ENCODE measurements at regions not wholly inside any gene's neighbourhood (a gene's known extent, or its start where the extent isn't known, plus 50 kb on each side); places are given as distances from the start of the nearest gene placed in this dataset.
"Not testable (repeated sequence)": the region's sequence is repeated elsewhere in the genome, so short reads cannot be mapped to it uniquely, and the experiment has no call there.

DNA sequence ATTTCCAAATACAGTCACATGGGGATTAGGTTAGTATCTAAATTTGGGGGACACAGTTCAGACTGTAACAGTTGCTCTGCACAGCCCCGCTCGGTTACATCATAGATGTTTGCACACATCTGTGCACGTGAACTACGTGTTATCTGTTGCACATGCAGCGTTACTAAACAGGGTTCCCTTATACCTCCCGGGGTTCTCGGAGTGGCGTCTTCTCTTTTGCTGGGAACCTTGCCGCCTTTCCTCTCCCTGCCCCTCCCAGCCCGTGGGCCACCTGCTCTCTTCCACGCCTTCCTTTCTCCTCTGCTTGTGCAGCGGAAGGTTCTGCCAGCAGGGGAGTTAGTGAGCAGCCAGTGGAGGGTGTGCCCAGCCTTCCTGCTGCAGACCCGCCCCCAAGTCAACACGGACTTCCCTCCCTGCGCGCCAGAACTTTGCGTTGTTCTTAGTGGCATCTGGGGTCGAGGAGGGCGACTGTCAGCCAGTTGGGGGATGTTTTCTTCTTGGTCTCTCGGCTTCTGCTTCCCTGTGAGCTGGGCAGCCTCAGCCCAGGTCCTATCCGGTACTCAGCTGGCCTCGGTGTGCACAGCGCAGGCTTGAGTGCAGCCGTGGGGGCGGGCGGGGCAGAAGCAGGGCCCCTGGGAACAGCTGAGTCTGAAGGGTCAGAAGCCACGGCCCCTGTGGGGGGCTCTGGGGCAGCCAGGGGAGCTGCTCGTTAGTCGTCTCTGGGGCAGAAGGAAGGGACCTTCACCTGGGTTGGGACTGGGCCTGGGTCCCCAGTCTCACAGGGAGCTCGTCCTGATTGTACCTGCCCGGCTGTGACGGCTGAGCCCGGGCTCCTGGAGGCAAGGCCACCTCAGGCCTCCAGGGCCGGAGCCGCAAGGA, 146.7 kb downstream of the IGLL1 start:
- TF ChIP-seq, protein P1, sequence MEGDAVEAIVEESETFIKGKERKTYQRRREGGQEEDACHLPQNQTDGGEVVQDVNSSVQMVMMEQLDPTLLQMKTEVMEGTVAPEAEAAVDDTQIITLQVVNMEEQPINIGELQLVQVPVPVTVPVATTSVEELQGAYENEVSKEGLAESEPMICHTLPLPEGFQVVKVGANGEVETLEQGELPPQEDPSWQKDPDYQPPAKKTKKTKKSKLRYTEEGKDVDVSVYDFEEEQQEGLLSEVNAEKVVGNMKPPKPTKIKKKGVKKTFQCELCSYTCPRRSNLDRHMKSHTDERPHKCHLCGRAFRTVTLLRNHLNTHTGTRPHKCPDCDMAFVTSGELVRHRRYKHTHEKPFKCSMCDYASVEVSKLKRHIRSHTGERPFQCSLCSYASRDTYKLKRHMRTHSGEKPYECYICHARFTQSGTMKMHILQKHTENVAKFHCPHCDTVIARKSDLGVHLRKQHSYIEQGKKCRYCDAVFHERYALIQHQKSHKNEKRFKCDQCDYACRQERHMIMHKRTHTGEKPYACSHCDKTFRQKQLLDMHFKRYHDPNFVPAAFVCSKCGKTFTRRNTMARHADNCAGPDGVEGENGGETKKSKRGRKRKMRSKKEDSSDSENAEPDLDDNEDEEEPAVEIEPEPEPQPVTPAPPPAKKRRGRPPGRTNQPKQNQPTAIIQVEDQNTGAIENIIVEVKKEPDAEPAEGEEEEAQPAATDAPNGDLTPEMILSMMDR (IDR thresholded peaks at IDR 0.05 in 2 of 3, conservative IDR thresholded peaks at IDR 0.05 in 1 of 3; ENCODE audit: borderline replicate concordance in 1 of 3, insufficient read depth in 1 of 3, low read depth in 2 of 3, low read length in 2 of 3), result peak in 2 of 3 experiments; percentile 40 to 44; a peak in 3 of 6 replicates
- not testable (repeated sequence) for TF ChIP-seq CBX3 (IDR thresholded peaks at IDR 0.05; ENCODE audit: low read depth); YY1 (IDR thresholded peaks at IDR 0.05; ENCODE audit: extremely low read depth, insufficient replicate concordance, low read depth, low read length); EZH2 (IDR thresholded peaks at IDR 0.05); POLR2A (IDR thresholded peaks at IDR 0.05; ENCODE audit: borderline replicate concordance, extremely low read depth, insufficient read depth, insufficient read length); POLR2AphosphoS5 (IDR thresholded peaks at IDR 0.05; ENCODE audit: low read depth, low read length); EZH2phosphoT487 (IDR thresholded peaks at IDR 0.05; ENCODE audit: borderline replicate concordance); SP1 (IDR thresholded peaks at IDR 0.05; ENCODE audit: low read depth); TCF7L2 (IDR thresholded peaks at IDR 0.05; ENCODE audit: borderline replicate concordance, extremely low read depth, insufficient read depth, insufficient read length); SRF (IDR thresholded peaks at IDR 0.05; ENCODE audit: low read depth)
- TF ChIP-seq, protein P2, sequence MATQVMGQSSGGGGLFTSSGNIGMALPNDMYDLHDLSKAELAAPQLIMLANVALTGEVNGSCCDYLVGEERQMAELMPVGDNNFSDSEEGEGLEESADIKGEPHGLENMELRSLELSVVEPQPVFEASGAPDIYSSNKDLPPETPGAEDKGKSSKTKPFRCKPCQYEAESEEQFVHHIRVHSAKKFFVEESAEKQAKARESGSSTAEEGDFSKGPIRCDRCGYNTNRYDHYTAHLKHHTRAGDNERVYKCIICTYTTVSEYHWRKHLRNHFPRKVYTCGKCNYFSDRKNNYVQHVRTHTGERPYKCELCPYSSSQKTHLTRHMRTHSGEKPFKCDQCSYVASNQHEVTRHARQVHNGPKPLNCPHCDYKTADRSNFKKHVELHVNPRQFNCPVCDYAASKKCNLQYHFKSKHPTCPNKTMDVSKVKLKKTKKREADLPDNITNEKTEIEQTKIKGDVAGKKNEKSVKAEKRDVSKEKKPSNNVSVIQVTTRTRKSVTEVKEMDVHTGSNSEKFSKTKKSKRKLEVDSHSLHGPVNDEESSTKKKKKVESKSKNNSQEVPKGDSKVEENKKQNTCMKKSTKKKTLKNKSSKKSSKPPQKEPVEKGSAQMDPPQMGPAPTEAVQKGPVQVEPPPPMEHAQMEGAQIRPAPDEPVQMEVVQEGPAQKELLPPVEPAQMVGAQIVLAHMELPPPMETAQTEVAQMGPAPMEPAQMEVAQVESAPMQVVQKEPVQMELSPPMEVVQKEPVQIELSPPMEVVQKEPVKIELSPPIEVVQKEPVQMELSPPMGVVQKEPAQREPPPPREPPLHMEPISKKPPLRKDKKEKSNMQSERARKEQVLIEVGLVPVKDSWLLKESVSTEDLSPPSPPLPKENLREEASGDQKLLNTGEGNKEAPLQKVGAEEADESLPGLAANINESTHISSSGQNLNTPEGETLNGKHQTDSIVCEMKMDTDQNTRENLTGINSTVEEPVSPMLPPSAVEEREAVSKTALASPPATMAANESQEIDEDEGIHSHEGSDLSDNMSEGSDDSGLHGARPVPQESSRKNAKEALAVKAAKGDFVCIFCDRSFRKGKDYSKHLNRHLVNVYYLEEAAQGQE (IDR thresholded peaks at IDR 0.05; ENCODE audit: low read depth), result not testable (repeated sequence)
- TF ChIP-seq, protein P3, sequence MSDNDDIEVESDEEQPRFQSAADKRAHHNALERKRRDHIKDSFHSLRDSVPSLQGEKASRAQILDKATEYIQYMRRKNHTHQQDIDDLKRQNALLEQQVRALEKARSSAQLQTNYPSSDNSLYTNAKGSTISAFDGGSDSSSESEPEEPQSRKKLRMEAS (IDR thresholded peaks at IDR 0.05), result 0 out of 2 replicates have a peak, but pooled peaks have one; percentile 19
- TF ChIP-seq, protein P4, sequence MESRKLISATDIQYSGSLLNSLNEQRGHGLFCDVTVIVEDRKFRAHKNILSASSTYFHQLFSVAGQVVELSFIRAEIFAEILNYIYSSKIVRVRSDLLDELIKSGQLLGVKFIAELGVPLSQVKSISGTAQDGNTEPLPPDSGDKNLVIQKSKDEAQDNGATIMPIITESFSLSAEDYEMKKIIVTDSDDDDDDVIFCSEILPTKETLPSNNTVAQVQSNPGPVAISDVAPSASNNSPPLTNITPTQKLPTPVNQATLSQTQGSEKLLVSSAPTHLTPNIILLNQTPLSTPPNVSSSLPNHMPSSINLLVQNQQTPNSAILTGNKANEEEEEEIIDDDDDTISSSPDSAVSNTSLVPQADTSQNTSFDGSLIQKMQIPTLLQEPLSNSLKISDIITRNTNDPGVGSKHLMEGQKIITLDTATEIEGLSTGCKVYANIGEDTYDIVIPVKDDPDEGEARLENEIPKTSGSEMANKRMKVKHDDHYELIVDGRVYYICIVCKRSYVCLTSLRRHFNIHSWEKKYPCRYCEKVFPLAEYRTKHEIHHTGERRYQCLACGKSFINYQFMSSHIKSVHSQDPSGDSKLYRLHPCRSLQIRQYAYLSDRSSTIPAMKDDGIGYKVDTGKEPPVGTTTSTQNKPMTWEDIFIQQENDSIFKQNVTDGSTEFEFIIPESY (IDR thresholded peaks at IDR 0.05; ENCODE audit: extremely low read depth, insufficient replicate concordance, low read length), result not testable (repeated sequence)
